SK-N-SH treated with all-trans-retinoic acid at 6 μM for 48 hours (cell line): ENCODE measurements at regions not wholly inside any gene's neighbourhood (a gene's known extent, or its start where the extent isn't known, plus 50 kb on each side); places are given as distances from the start of the nearest gene placed in this dataset.

Experiments used
- ATAC-seq: fragments of 200-7000 bp; cut with Tn5 transposase; 3 replicates; pipeline ENCODE4 v1.9.1; 2020; ENCODE audit warnings: mild to moderate bottlenecking, moderate library complexity
- ARNTL ChIP-seq: fragments of 450-650 bp; formaldehyde crosslinking; IDR thresholded peaks from 2 replicates; pipeline ENCODE4 v1.5.0; 2020; ENCODE audit warnings: low read depth, mild to moderate bottlenecking, moderate library complexity, borderline replicate concordance
- BACH2 ChIP-seq: fragments of 250-450 bp; sonication (Bioruptor Pico); IDR thresholded peaks from 2 replicates; pipeline ENCODE4 v1.9.0; 2021; ENCODE audit warnings: mild to moderate bottlenecking, borderline replicate concordance
- CSDC2 ChIP-seq: fragments of 250-450 bp; sonication (Bioruptor Pico); IDR thresholded peaks from 2 replicates; pipeline ENCODE4 v1.5.0; 2020; ENCODE audit warnings: mild to moderate bottlenecking, moderate library complexity
- ESRRG ChIP-seq: fragments of 250-450 bp; sonication (Bioruptor Pico); IDR thresholded peaks from 2 replicates; pipeline ENCODE4 v1.6.1; 2021; ENCODE audit warnings: mild to moderate bottlenecking
- ISL1 ChIP-seq: fragments of 250-450 bp; sonication (Bioruptor Pico); IDR thresholded peaks from 2 replicates; pipeline ENCODE4 v2.1.2; 2022; ENCODE audit warnings: mild to moderate bottlenecking, moderate library complexity
- OSR1 ChIP-seq: fragments of 250-450 bp; sonication (Bioruptor Pico); IDR thresholded peaks from 2 replicates; pipeline ENCODE4 v1.8.0; 2022; ENCODE audit warnings: moderate library complexity, mild to moderate bottlenecking, inconsistent platforms
- PPARA ChIP-seq: fragments of 250-450 bp; sonication (Bioruptor Pico); IDR thresholded peaks from 2 replicates; pipeline ENCODE4 v1.5.0; 2020; ENCODE audit warnings: mild to moderate bottlenecking, borderline replicate concordance
- SNAI2 ChIP-seq: fragments of 250-450 bp; sonication (Bioruptor Pico); IDR thresholded peaks from 2 replicates; pipeline ENCODE4 v1.5.0; 2020; ENCODE audit warnings: mild to moderate bottlenecking, moderate library complexity
- TCF4 ChIP-seq: fragments of 250-450 bp; sonication (Bioruptor Pico); IDR thresholded peaks from 2 replicates; pipeline ENCODE4 v1.8.0; 2021; ENCODE audit warnings: mild to moderate bottlenecking, moderate library complexity, borderline replicate concordance
- TOX ChIP-seq: fragments of 250-450 bp; sonication (Bioruptor Pico); IDR thresholded peaks from 2 replicates; pipeline ENCODE4 v1.8.0; 2021; ENCODE audit warnings: mild to moderate bottlenecking, moderate library complexity, borderline replicate concordance
- ZC3H10 ChIP-seq: fragments of 250-450 bp; sonication (Bioruptor Pico); IDR thresholded peaks from 2 replicates; pipeline ENCODE4 v1.5.1; 2021; ENCODE audit warnings: mild to moderate bottlenecking, moderate library complexity
- ZFP3 ChIP-seq: fragments of 250-450 bp; sonication (Bioruptor Pico); IDR thresholded peaks from 2 replicates; pipeline ENCODE4 v1.5.0; 2020; ENCODE audit warnings: mild to moderate bottlenecking, moderate library complexity
- ZFP30 ChIP-seq: fragments of 450-650 bp; formaldehyde crosslinking; IDR thresholded peaks from 2 replicates; pipeline ENCODE4 v1.5.0; 2022; ENCODE audit warnings: mild to moderate bottlenecking, moderate library complexity
- ZNF70 ChIP-seq: fragments of 450-650 bp; formaldehyde crosslinking; IDR thresholded peaks from 2 replicates; pipeline ENCODE4 v1.5.0; 2020; ENCODE audit warnings: mild to moderate bottlenecking, moderate library complexity
- ZNF8 ChIP-seq: fragments of 450-650 bp; formaldehyde crosslinking; IDR thresholded peaks from 2 replicates; pipeline ENCODE4 v1.5.0; 2020; ENCODE audit warnings: mild to moderate bottlenecking, moderate library complexity
- TF ChIP-seq, protein P1 (sequence below): fragments of 250-450 bp; sonication (Bioruptor Pico); IDR thresholded peaks from 2 replicates; pipeline ENCODE4 v1.5.1; 2021; ENCODE audit warnings: mild to moderate bottlenecking, moderate library complexity
- TF ChIP-seq, protein P2 (sequence below): fragments of 250-450 bp; sonication (Bioruptor Pico); IDR thresholded peaks from 2 replicates; pipeline ENCODE4 v1.8.0; 2021; ENCODE audit warnings: low read depth, mild to moderate bottlenecking, moderate library complexity, borderline replicate concordance
- TF ChIP-seq, protein P3 (sequence below): fragments of 250-450 bp; sonication (Bioruptor Pico); IDR thresholded peaks from 2 replicates; pipeline ENCODE4 v1.8.0; 2020; ENCODE audit warnings: mild to moderate bottlenecking, moderate library complexity, borderline replicate concordance
- TF ChIP-seq, protein P4 (sequence below): fragments of 250-450 bp; sonication (Bioruptor Pico); IDR thresholded peaks from 2 replicates; pipeline ENCODE4 v1.5.1; 2020; ENCODE audit warnings: low read depth, mild to moderate bottlenecking, moderate library complexity
- TF ChIP-seq, protein P5 (sequence below): fragments of 250-450 bp; sonication (Bioruptor Pico); IDR thresholded peaks from 2 replicates; pipeline ENCODE4 v1.5.0; 2020; ENCODE audit warnings: mild to moderate bottlenecking, moderate library complexity

DNA sequence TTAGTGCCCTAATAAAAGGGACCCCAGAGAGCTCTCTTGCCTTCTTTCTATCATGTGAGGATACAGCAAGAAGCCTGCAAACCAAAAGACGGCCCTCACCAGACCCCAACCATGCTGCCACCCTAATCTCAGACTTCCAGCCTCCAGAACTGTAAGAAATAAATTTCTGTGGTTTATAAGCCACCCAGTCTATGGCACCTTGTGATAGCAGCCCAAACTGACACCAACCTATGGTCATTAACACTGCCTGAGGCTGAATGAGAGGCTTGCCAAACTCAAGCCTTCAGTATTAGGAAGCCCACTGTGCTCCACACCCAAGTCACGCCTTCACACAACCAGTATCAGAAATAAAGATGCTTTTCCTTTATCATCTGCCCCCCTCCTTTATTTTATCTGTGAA lies 127.3 kb upstream of the KLF3 start:
- no peak for ATAC-seq
- TF ChIP-seq SNAI2 (CRISPR knock-in tag) (no peak), ISL1 (no peak), ZC3H10 (CRISPR knock-in tag) (no peak), ZNF70 (CRISPR knock-in tag) (no peak), CSDC2 (CRISPR knock-in tag) (no peak), PPARA (no peak), BACH2 (CRISPR knock-in tag) (no peak), TCF4 (no peak), ZNF8 (CRISPR knock-in tag) (no peak), ARNTL (CRISPR knock-in tag) (no peak), ZFP30 (no peak)
- TF ChIP-seq, protein P1, sequence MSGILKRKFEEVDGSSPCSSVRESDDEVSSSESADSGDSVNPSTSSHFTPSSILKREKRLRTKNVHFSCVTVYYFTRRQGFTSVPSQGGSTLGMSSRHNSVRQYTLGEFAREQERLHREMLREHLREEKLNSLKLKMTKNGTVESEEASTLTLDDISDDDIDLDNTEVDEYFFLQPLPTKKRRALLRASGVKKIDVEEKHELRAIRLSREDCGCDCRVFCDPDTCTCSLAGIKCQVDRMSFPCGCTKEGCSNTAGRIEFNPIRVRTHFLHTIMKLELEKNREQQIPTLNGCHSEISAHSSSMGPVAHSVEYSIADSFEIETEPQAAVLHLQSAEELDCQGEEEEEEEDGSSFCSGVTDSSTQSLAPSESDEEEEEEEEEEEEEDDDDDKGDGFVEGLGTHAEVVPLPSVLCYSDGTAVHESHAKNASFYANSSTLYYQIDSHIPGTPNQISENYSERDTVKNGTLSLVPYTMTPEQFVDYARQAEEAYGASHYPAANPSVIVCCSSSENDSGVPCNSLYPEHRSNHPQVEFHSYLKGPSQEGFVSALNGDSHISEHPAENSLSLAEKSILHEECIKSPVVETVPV (CRISPR knock-in tag), result no peak
- TF ChIP-seq, protein P2, sequence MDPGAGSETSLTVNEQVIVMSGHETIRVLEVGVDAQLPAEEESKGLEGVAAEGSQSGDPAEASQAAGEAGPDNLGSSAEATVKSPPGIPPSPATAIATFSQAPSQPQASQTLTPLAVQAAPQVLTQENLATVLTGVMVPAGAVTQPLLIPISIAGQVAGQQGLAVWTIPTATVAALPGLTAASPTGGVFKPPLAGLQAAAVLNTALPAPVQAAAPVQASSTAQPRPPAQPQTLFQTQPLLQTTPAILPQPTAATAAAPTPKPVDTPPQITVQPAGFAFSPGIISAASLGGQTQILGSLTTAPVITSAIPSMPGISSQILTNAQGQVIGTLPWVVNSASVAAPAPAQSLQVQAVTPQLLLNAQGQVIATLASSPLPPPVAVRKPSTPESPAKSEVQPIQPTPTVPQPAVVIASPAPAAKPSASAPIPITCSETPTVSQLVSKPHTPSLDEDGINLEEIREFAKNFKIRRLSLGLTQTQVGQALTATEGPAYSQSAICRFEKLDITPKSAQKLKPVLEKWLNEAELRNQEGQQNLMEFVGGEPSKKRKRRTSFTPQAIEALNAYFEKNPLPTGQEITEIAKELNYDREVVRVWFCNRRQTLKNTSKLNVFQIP (CRISPR knock-in tag), result no peak
- TF ChIP-seq, protein P3, sequence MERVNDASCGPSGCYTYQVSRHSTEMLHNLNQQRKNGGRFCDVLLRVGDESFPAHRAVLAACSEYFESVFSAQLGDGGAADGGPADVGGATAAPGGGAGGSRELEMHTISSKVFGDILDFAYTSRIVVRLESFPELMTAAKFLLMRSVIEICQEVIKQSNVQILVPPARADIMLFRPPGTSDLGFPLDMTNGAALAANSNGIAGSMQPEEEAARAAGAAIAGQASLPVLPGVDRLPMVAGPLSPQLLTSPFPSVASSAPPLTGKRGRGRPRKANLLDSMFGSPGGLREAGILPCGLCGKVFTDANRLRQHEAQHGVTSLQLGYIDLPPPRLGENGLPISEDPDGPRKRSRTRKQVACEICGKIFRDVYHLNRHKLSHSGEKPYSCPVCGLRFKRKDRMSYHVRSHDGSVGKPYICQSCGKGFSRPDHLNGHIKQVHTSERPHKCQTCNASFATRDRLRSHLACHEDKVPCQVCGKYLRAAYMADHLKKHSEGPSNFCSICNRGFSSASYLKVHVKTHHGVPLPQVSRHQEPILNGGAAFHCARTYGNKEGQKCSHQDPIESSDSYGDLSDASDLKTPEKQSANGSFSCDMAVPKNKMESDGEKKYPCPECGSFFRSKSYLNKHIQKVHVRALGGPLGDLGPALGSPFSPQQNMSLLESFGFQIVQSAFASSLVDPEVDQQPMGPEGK, result no peak
- TF ChIP-seq, protein P4, sequence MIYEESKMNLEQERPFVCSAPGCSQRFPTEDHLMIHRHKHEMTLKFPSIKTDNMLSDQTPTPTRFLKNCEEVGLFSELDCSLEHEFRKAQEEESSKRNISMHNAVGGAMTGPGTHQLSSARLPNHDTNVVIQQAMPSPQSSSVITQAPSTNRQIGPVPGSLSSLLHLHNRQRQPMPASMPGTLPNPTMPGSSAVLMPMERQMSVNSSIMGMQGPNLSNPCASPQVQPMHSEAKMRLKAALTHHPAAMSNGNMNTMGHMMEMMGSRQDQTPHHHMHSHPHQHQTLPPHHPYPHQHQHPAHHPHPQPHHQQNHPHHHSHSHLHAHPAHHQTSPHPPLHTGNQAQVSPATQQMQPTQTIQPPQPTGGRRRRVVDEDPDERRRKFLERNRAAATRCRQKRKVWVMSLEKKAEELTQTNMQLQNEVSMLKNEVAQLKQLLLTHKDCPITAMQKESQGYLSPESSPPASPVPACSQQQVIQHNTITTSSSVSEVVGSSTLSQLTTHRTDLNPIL (CRISPR knock-in tag), result no peak
- TF ChIP-seq, protein P5, sequence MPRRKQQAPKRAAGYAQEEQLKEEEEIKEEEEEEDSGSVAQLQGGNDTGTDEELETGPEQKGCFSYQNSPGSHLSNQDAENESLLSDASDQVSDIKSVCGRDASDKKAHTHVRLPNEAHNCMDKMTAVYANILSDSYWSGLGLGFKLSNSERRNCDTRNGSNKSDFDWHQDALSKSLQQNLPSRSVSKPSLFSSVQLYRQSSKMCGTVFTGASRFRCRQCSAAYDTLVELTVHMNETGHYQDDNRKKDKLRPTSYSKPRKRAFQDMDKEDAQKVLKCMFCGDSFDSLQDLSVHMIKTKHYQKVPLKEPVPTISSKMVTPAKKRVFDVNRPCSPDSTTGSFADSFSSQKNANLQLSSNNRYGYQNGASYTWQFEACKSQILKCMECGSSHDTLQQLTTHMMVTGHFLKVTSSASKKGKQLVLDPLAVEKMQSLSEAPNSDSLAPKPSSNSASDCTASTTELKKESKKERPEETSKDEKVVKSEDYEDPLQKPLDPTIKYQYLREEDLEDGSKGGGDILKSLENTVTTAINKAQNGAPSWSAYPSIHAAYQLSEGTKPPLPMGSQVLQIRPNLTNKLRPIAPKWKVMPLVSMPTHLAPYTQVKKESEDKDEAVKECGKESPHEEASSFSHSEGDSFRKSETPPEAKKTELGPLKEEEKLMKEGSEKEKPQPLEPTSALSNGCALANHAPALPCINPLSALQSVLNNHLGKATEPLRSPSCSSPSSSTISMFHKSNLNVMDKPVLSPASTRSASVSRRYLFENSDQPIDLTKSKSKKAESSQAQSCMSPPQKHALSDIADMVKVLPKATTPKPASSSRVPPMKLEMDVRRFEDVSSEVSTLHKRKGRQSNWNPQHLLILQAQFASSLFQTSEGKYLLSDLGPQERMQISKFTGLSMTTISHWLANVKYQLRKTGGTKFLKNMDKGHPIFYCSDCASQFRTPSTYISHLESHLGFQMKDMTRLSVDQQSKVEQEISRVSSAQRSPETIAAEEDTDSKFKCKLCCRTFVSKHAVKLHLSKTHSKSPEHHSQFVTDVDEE, result no peak

DNA sequence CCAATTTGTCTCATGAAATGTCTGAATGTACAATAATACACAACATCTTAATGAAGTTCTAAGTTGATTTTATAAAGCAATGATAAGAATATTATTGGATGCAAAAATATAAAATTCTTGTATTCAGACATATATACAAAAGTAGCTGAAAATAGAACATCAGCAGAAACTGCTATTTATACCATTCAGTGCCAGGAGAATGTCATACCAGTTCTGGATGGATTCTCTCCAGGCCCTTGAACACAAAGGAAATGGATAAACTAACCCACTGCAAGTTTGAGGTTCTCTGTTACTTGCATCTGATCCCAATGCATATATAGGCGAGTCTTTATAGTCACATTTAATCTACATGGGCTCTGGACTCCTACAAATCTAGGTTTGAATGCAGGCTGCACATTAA lies 126.3 kb upstream of the KLF3 start:
- ATAC-seq, result no peak
- no peak for TF ChIP-seq ZC3H10 (CRISPR knock-in tag)
- no peak for TF ChIP-seq ESRRG (CRISPR knock-in tag)
- no peak for TF ChIP-seq OSR1
- TF ChIP-seq ARNTL (CRISPR knock-in tag), result no peak
- TF ChIP-seq TOX (CRISPR knock-in tag), result no peak
- TF ChIP-seq, protein P1 (CRISPR knock-in tag), result no peak
- no peak for TF ChIP-seq BACH2 (CRISPR knock-in tag)
- TF ChIP-seq SNAI2 (CRISPR knock-in tag), result no peak
- no peak for TF ChIP-seq CSDC2 (CRISPR knock-in tag)
- TF ChIP-seq ISL1, result no peak

DNA sequence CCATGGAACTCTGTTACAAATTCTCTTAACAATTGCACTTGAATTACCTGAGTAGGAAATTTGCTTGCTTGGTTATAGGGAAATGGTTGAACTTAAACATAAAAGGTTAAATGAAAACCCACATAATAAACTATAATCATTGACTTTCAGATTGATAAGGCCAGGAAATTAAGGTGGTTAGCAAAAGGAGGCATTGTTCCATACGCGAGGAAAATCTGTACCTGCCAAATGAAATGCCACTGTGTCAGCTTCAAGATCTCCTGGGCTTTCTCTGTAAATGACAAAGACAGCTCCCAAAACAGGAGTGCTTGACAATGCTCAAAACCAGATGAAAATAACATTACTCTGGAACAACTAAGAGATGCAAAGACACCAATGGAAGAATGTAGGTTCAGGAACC lies 125.5 kb upstream of the KLF3 start:
- TF ChIP-seq CSDC2 (CRISPR knock-in tag) (no peak), ARNTL (CRISPR knock-in tag) (no peak), ESRRG (CRISPR knock-in tag) (no peak), ISL1 (no peak), ZNF8 (CRISPR knock-in tag) (no peak), PPARA (no peak), TOX (CRISPR knock-in tag) (no peak), OSR1 (no peak), ZFP3 (no peak)
- TF ChIP-seq, protein P3, result no peak
- TF ChIP-seq, protein P1 (CRISPR knock-in tag), result no peak
- TF ChIP-seq, all 23 proteins: peak for 0
- ATAC-seq, result no peak
